AML-193 (cell line): ENCODE measurements at regions not wholly inside any gene's neighbourhood (a gene's known extent, or its start where the extent isn't known, plus 50 kb on each side); places are given as distances from the start of the nearest gene placed in this dataset.

ENCODE experiments used
- DNase-seq, 2 experiments: peaks; one replicate each; lab custom pipeline; 2025; lab: John Stamatoyannopoulos, UW

DNA sequence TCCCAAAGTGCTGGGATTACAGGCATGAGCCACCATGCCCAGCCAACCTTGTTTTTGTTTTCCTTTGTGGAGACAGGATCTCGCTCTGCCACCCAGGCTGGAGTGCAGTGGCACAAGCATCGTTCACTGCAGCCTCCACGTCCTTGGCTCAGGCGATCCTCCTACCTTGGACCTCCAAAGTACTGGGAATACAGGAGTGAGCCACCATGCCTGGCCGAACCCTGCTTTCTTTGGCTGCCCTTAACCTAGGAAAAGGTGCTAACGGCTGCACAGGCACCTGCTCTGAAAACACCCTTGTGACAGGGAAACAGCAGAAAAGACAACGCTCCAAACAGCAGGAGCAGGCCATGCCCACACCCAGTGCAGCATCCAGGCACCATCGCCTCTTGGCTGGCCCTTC, 71.9 kb downstream of the OAT start:
- DNase-seq: no peak

DNA sequence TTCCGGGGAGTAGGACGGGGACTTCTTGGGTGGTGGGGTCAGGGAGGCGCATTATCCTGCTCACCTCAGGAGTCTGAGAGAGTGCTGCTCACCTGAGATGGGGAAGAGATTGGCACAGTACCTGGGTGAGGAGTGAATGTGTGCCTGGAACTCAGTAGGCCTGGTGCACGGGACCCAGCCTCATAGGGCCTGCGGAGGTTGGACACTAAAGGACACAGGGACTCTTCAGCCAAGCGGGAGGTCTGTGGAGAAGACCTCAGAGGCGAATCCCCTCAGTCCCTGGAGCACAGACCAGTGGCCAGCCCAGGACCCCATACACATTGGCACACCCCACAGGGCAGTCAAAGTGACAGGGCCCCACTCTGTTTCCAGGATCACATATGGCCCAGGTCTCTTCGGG, 73.2 kb downstream of the OAT start:
- no peak for DNase-seq

DNA sequence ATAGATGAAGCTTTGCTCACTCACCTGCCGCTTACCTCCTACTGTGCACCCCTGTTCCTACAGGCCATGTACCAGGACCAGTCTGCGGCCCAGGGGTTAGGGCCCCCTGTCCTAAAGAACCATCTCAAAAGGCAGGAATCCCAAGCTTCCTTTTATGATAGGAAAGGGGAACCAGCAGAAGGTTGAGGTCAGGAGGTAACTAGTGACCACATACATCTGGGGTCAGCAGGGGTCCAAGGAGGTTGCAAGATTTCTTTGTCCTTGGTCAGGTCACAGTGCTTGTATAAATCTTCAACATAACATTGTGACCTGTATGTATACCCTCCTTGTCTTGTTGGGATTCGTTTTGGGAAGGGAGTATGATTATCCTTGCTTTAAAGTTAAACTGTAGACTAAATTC, 73.8 kb downstream of the OAT start:
- DNase-seq: no peak

- DNase-seq: no peak
Observed at GRCh38 chr10:124344266-124344590, 74.5 kb downstream of the OAT start.

DNA sequence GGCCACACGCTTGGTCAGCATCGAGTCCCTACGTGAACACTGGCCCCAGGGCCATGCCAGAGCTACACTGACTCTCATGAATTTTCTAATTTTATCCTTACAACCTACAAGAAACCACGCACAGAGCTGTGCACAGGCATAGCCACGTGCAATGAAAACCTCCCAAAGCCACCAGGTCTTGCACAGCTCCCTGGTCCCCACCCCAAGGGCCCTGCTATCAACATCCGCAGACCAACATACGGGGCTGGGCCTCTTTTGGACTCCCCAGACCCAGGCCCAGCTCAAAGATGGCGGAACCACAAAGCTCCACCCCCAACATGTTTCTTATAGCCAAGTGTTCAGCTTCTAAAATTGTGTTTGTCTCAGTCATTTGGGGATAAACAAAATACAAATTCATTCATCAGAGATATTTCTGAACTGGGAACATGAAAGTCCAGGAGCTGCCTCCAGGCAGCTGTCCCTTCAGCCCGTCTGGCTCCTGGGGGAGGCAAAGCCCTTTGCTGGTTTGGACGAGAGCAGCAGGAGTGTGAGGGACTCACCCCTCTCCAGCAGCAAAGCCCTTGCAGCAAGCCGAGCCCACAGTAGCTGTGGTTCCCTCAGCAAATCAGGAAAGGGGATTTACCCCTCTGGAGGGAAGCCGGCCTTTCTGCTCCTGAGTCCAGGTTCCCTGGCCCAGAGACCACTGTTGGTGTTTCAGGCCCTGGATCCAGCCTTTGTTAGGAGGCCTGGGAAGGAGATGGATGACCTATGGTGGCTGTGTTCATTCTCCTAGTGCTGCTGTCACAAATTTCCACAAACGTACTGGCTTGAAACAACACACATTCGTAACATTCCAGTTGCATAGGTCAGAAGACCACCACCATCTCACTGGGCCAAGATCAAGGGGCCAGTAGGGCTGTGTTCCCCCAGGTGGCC, 75.1 kb downstream of the OAT start:
- no peak for DNase-seq

GRCh38 chr10:124342821-124343170, 75.9 kb downstream of the OAT start:
- no peak for DNase-seq

GRCh38 chr10:124342136-124342820, 76.4 kb downstream of the OAT start:
- no peak for DNase-seq

DNA sequence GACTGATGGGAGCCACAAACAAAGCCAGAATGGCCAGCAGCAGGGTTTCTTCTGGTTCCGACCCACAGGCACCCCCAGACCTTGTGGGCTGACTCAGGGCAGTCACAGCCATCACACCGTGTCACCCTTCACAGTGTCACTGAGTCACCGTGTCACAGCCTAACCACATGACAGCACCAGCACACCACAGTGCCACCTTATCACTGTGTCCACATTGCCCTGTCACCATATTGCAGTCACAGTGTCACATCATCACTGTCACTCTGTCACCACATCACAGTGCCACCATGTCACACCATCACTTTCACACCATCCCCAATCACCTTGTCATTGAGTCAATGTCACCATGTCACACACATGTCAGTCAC, 77.0 kb downstream of the OAT start:
- DNase-seq: no peak

- DNase-seq: no peak
Observed at GRCh38 chr10:124340033-124340760, 78.5 kb downstream of the OAT start.

DNA sequence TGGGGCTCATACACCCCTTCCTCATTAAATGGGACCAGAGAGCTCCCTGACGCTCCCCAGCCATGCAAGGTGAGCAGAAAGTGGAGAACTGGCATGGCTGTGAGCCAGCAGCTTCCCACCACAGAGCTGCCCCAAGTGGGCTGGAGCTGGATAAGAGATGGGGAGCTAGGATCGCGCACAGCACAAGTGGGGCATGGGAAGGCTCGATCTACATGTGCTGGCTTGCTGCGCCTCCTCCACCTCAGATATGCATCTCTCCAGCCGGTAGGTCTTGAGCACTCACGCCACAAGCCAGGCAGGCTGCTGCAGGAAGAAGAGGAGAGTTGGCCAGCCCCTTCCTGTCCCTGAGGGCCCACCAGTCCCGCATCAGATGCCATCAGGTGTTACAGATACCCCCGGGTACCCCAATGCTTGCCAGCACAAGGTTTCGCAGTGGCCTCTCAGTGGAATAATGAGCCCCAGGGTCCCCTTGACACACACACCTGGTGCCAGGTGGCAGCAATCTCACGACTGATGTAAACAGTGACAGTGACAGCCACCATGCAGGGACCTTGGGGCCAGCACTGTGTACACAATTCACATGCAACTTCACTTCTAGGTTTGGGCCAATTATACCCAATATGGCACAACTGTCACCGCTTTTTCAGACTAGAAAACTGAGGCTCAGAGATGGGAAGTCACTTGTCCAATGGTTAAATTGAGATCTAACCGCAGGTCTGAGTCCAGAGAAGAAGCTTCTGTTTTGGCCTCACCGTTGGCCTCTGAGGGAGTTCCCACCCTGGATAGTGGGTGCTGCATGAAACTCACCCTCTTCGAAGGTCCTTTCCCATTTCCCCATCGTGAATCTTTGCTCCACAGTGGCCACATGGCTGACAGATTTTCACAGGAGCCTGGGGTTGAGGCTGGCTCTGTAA, 79.3 kb downstream of the OAT start:
- DNase-seq: no peak

GRCh38 chr10:124338276-124338925, 80.3 kb downstream of the OAT start:
- no peak for DNase-seq

- DNase-seq: no peak
Observed at GRCh38 chr10:124336186-124336585, 82.5 kb downstream of the OAT start.

GRCh38 chr10:124333931-124334330, 84.8 kb downstream of the OAT start:
- DNase-seq: no peak

- no peak for DNase-seq
Observed at GRCh38 chr10:124332426-124332825, 86.3 kb downstream of the OAT start.

- DNase-seq: no peak
Observed at GRCh38 chr10:124329941-124330340, 88.8 kb downstream of the OAT start.

GRCh38 chr10:124329362-124329761, 89.4 kb downstream of the OAT start:
- DNase-seq: no peak

- DNase-seq: no peak
Observed at GRCh38 chr10:124328477-124329220, 90.1 kb downstream of the OAT start.

- DNase-seq: no peak
Observed at GRCh38 chr10:124325998-124326636, 92.6 kb downstream of the OAT start.

DNA sequence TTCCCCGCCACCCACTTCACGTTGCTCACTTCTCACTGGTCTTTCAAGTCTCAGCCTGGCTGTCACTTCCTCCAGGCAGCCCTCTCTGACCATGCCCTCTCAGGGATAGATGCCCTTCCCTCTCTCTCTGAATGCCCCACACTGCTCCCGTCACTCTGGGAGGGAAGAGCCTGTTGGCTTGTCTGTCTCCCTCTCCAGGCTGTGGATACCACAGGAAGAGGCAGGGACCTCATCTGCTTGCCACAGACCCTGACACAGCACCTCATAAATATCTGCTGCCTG, 93.1 kb downstream of the OAT start:
- no peak for DNase-seq

- DNase-seq: no peak
Observed at GRCh38 chr10:124324856-124325632, 93.7 kb downstream of the OAT start.
